BE2C (cell line): ENCODE measurements at regions not wholly inside any gene's neighbourhood (a gene's known extent, or its start where the extent isn't known, plus 50 kb on each side); places are given as distances from the start of the nearest gene placed in this dataset.

Experiments used
- DNase-seq: peaks from one replicate; pipeline ENCODE4 v3.0.0-alpha.2; 2020
- H3K27me3 ChIP-seq: fragments of 250-450 bp; sonication (Bioruptor Pico); 2 replicates; pipeline ENCODE4 v1.5.1; 2020; ENCODE audit warnings: mild to moderate bottlenecking
- H3K36me3 ChIP-seq: fragments of 250-450 bp; sonication (Bioruptor Pico); 2 replicates; pipeline ENCODE4 v1.5.1; 2020; ENCODE audit warnings: mild to moderate bottlenecking
- H3K4me1 ChIP-seq: fragments of 250-450 bp; sonication (Bioruptor Pico); 2 replicates; pipeline ENCODE4 v1.5.1; 2020
- H3K4me3 ChIP-seq: 2 replicates; pipeline ENCODE4 v1.5.1; 2011; ENCODE audit warnings: low read depth, low read length
- H3K9me3 ChIP-seq: fragments of 250-450 bp; sonication (Bioruptor Pico); 2 replicates; pipeline ENCODE4 v1.5.1; 2020
- CTCF ChIP-seq: IDR thresholded peaks from 2 replicates; pipeline ENCODE4 v1.5.1; 2012; ENCODE audit warnings: mild to moderate bottlenecking, low read depth, low read length

GRCh38 chr5:68698025-68698940 lies 395.5 kb upstream of the SLC30A5 start:
- DNase-seq: no peak
- no peaks in the 10 kb centered on the region for H3K27me3 ChIP-seq
- no peaks in the 10 kb centered on the region for H3K9me3 ChIP-seq
- no peaks in the 10 kb centered on the region for H3K36me3 ChIP-seq
- H3K4me1 ChIP-seq: no peaks in the 10 kb centered on the region
- no peak overlapping the region for H3K4me3 ChIP-seq
- no peak for TF ChIP-seq CTCF

GRCh38 chr5:68699966-68700365 lies 393.8 kb upstream of the SLC30A5 start:
- no peak for TF ChIP-seq CTCF
- Histone ChIP-seq H3K4me3 (no peak overlapping the region), H3K27me3 (no peaks in the 10 kb centered on the region), H3K4me1 (no peaks in the 10 kb centered on the region), H3K9me3 (no peaks in the 10 kb centered on the region), H3K36me3 (no peaks in the 10 kb centered on the region)
- no peak for DNase-seq

GRCh38 chr5:68707575-68707974 lies 386.2 kb upstream of the SLC30A5 start:
- DNase-seq: no peak

GRCh38 chr5:68708156-68708841 lies 385.5 kb upstream of the SLC30A5 start:
- 0 out of 2 replicates have a peak, but pooled peaks cover 2% of the 10 kb centered on the region for H3K9me3 ChIP-seq
- no peak overlapping the region for H3K4me3 ChIP-seq
- TF ChIP-seq CTCF: no peak
- H3K27me3 ChIP-seq: no peaks in the 10 kb centered on the region
- H3K4me1 ChIP-seq: no peaks in the 10 kb centered on the region
- DNase-seq: no peak
- H3K36me3 ChIP-seq: no peaks in the 10 kb centered on the region

More at GRCh38 chr5:68707575-68707974, 386.2 kb upstream of the SLC30A5 start:
- no peak for TF ChIP-seq CTCF
- Histone ChIP-seq H3K9me3 (0 out of 2 replicates have a peak, but pooled peaks cover 2% of the 10 kb centered on the region), H3K36me3 (no peaks in the 10 kb centered on the region), H3K4me1 (no peaks in the 10 kb centered on the region), H3K27me3 (no peaks in the 10 kb centered on the region), H3K4me3 (no peak overlapping the region)

GRCh38 chr5:68708842-68709170 lies 385.0 kb upstream of the SLC30A5 start:
- Histone ChIP-seq H3K4me1 (no peaks in the 10 kb centered on the region), H3K4me3 (no peak overlapping the region), H3K27me3 (no peaks in the 10 kb centered on the region), H3K9me3 (0 out of 2 replicates have a peak, but pooled peaks cover 2% of the 10 kb centered on the region), H3K36me3 (no peaks in the 10 kb centered on the region)
- TF ChIP-seq CTCF: no peak
- no peak for DNase-seq

GRCh38 chr5:68709239-68709638 lies 384.6 kb upstream of the SLC30A5 start:
- no peak for TF ChIP-seq CTCF
- H3K36me3 ChIP-seq: no peaks in the 10 kb centered on the region
- no peak for DNase-seq
- 0 out of 2 replicates have a peak, but pooled peaks cover 2% of the 10 kb centered on the region for H3K9me3 ChIP-seq
- no peaks in the 10 kb centered on the region for H3K4me1 ChIP-seq
- H3K27me3 ChIP-seq: no peaks in the 10 kb centered on the region
- H3K4me3 ChIP-seq: no peak overlapping the region
